T-helper 17 cell (primary cell): ENCODE measurements at regions not wholly inside any gene's neighbourhood (a gene's known extent, or its start where the extent isn't known, plus 50 kb on each side); places are given as distances from the start of the nearest gene placed in this dataset.

ENCODE experiments used
- ATAC-seq: fragments of 150-1000 bp; cut with Tn5 transposase; 2 replicates; pipeline ENCODE4 v1.10.0; 2021; ENCODE audit warnings: mild to moderate bottlenecking, moderate library complexity
- DNase-seq, 3 donors: peaks; one replicate each; pipeline versions ENCODE4 v3.0.0 to v3.0.0-alpha.2; 2020 to 2021
- H3K9me3 ChIP-seq: one replicate; pipeline ENCODE4 v1.7.0; 2013; ENCODE audit warnings: low read length, mild to moderate bottlenecking; ENCODE audit not compliant: control insufficient read depth, poor library complexity, severe bottlenecking
- H3K27ac Mint-ChIP-seq: one replicate; pipeline ENCODE4 v1.8.0; 2022; ENCODE audit warnings: mild to moderate bottlenecking, moderate library complexity, mixed read lengths
- H3K27me3 Mint-ChIP-seq: one replicate; pipeline ENCODE4 v1.8.0; 2022; ENCODE audit warnings: mixed read lengths
- H3K36me3 Mint-ChIP-seq: one replicate; pipeline ENCODE4 v1.8.0; 2022; ENCODE audit warnings: low read depth, mixed read lengths
- H3K4me1 Mint-ChIP-seq: one replicate; pipeline ENCODE4 v1.8.0; 2022; ENCODE audit warnings: mild to moderate bottlenecking, mixed read lengths
- H3K4me3 Mint-ChIP-seq: one replicate; pipeline ENCODE4 v1.8.0; 2022; ENCODE audit warnings: mild to moderate bottlenecking, moderate library complexity, mixed read lengths

DNA sequence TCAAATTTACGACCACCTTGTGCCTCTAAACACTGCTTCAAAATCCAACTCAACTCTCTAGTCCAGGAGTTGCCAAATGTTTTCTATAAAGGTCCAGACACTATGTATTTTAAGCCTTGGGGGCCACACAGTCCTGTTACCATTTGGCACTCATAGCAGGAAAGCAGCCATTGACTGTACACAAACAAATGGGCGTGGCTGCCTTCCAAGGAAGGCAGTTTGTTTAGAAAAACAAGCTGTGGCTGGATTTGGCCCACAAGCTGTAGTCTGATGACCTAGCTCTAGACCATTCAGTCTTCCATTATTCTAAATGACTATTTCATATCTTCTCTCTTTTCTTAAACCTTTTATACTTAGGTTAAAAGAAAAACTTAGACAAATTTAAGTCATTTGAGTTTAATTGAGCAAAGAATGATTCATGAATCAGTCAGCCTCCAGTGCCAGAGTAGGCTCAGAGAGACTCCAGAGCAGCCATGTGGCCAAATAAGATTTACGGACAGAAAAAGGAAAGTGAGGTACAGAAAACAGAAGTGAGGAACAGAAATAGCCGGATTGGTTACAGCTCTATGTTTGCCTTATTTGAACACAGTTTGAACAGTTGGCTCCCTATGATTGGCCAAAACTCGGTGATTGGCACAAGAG, 825.8 kb upstream of the LCORL start:
- Mint-ChIP-seq H3K36me3 (no peaks in the 10 kb centered on the region), H3K27ac (no peak overlapping the region), H3K4me1 (no peaks in the 10 kb centered on the region), H3K4me3 (no peak overlapping the region), H3K27me3 (no peaks in the 10 kb centered on the region)
- no peaks in the 10 kb centered on the region for H3K9me3 ChIP-seq
- no peak for ATAC-seq
- no peak for DNase-seq

GRCh38 chr4:18846313-18846712, 824.8 kb upstream of the LCORL start:
- H3K9me3 ChIP-seq, result no peaks in the 10 kb centered on the region
- H3K4me3 Mint-ChIP-seq, result no peak overlapping the region
- no peaks in the 10 kb centered on the region for H3K27me3 Mint-ChIP-seq
- no peaks in the 10 kb centered on the region for H3K4me1 Mint-ChIP-seq
- no peak for DNase-seq
- ATAC-seq, result no peak
- no peak overlapping the region for H3K27ac Mint-ChIP-seq
- no peaks in the 10 kb centered on the region for H3K36me3 Mint-ChIP-seq

DNA sequence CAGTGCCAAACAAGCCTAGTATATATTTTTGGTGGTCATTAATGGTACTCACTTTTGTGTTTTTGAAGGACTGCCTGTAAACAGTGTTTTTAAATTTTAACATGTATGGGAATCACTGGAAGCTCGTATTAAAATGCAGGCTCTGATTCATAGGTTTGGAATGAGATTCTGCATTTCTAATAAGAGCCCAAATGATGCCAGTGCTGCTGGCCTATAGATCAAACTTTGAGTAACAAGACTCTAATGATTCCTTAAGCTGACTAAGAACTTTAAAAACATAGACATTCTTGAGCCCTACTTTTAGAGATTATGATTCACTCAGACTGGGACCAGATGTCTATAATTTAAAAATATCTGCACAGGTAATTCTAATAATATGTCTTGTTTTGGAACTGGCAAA, 823.2 kb upstream of the LCORL start:
- no peaks in the 10 kb centered on the region for H3K27me3 Mint-ChIP-seq
- ATAC-seq, result no peak
- no peaks in the 10 kb centered on the region for H3K4me1 Mint-ChIP-seq
- no peak for DNase-seq
- H3K36me3 Mint-ChIP-seq, result no peaks in the 10 kb centered on the region
- H3K4me3 Mint-ChIP-seq, result no peak overlapping the region
- no peak overlapping the region for H3K27ac Mint-ChIP-seq
- no peaks in the 10 kb centered on the region for H3K9me3 ChIP-seq

DNA sequence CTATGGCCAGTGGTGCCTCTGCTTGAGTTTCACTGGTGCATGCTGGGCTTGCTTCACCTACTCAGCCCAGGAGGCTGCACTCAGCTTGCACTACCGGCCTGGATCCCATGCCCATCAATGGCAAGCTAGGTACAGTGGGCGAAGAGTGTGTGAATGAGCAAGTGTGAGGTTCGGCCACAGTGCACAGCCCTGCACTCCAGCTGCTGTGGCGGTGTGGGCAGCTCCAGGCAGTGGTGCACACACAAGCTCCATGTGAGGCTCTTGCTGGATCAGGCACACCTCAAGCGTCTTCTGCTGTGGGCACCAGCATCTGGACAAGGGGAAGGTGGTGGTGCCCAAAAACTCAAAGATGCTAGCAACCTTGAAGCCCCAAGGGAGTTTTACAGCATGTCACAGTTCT, 820.9 kb upstream of the LCORL start:
- Mint-ChIP-seq H3K27me3 (no peaks in the 10 kb centered on the region), H3K36me3 (no peaks in the 10 kb centered on the region), H3K4me1 (no peaks in the 10 kb centered on the region)

GRCh38 chr4:18840481-18840880, 818.9 kb upstream of the LCORL start:
- ATAC-seq, result no peak
- no peaks in the 10 kb centered on the region for H3K27me3 Mint-ChIP-seq
- H3K4me3 Mint-ChIP-seq, result no peak overlapping the region
- DNase-seq, result no peak
- no peaks in the 10 kb centered on the region for H3K9me3 ChIP-seq
- H3K36me3 Mint-ChIP-seq, result no peaks in the 10 kb centered on the region
- H3K27ac Mint-ChIP-seq, result no peak overlapping the region
- no peaks in the 10 kb centered on the region for H3K4me1 Mint-ChIP-seq

More for the DNA sequence above, 820.9 kb upstream of the LCORL start:
- no peak overlapping the region for H3K4me3 Mint-ChIP-seq
- H3K27ac Mint-ChIP-seq, result no peak overlapping the region
- DNase-seq (no peak), ATAC-seq (no peak)
- no peaks in the 10 kb centered on the region for H3K9me3 ChIP-seq

- no peaks in the 10 kb centered on the region for H3K27me3 Mint-ChIP-seq
- no peaks in the 10 kb centered on the region for H3K9me3 ChIP-seq
- H3K4me1 Mint-ChIP-seq, result no peaks in the 10 kb centered on the region
- H3K4me3 Mint-ChIP-seq, result no peak overlapping the region
- no peaks in the 10 kb centered on the region for H3K36me3 Mint-ChIP-seq
- no peak for ATAC-seq
- no peak overlapping the region for H3K27ac Mint-ChIP-seq
- no peak for DNase-seq
Measured at GRCh38 chr4:18816228-18816895, 794.8 kb upstream of the LCORL start.

DNA sequence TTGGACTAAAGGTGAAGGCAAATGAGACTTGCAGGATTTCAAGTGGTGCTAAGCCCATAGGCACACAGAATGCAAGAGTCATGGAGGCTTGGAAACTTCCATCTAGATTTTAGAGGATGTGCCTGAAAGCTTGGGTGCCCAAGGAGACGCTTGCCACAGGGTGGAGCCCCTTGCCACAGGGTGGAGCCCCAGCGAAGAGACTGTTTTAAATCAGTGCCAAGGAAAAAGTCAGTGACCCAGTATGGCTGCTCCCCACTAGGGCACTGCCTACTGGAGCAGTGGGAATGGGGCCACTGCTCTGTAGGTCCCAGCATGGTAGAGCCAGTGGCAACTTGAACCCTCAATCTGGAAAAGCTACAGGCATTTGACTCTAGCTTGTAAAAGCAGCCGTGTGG, 794.2 kb upstream of the LCORL start:
- no peaks in the 10 kb centered on the region for H3K27me3 Mint-ChIP-seq
- H3K27ac Mint-ChIP-seq, result no peak overlapping the region
- H3K9me3 ChIP-seq, result no peaks in the 10 kb centered on the region
- H3K4me3 Mint-ChIP-seq, result no peak overlapping the region
- no peaks in the 10 kb centered on the region for H3K4me1 Mint-ChIP-seq
- ATAC-seq (no peak), DNase-seq (no peak)
- H3K36me3 Mint-ChIP-seq, result no peaks in the 10 kb centered on the region

DNA sequence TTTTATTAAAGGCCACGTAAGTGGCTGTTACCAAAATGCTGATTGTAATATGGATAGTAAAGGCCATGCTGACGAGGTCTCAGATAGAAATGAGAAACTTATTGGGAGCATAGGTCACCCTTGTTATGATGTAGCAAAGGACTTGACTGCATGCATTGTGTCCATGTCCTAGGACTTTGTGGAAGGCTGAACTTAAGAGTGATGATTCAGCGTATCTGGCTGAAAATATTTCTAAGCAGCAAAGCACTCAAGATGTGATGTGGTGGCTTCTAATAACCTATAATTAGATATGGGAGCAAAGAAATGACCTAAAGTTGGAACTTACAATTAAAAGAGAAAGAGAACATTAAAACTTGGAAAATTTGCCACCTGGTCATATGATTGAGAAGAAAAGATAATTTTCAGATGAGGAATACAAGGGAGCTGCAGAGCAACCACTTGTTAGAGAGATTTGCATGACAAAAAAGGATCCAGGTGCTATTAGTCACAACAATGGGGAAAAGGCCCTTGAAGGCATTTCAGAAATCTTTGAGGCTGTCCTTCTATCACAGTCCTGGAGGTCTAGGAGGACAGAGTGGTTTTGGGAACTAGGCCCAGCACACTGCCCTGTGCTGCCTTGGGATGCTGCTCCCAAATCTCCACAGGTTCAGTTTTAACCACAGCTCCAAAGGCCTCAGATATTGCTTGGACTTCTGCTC, 793.7 kb upstream of the LCORL start:
- no peak for DNase-seq
- no peaks in the 10 kb centered on the region for H3K9me3 ChIP-seq
- ATAC-seq, result no peak
- Mint-ChIP-seq H3K36me3 (no peaks in the 10 kb centered on the region), H3K4me1 (no peaks in the 10 kb centered on the region), H3K27me3 (no peaks in the 10 kb centered on the region), H3K27ac (no peak overlapping the region), H3K4me3 (no peak overlapping the region)

DNA sequence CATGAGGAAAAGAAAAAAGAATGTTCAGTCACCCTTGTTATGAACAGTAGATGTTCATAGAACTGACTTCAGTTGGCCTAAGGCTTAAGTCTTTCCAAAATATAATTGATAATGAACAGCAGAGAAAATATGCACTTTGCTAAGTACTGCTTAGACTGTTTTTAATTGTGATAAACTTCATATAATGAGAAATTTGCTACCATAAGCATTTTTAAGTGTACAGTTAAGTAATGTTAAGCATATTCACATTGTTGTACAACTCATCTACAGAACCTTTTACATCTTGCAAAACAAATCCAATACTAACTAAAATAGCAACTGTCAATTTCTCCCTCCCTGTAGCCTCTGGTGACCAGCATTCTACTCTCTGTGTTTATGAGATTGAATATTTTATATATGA, 792.2 kb upstream of the LCORL start:
- H3K9me3 ChIP-seq, result no peaks in the 10 kb centered on the region
- Mint-ChIP-seq H3K4me1 (no peaks in the 10 kb centered on the region), H3K27ac (no peak overlapping the region), H3K36me3 (no peaks in the 10 kb centered on the region), H3K4me3 (no peak overlapping the region), H3K27me3 (no peaks in the 10 kb centered on the region)
- DNase-seq, result no peak
- no peak for ATAC-seq

GRCh38 chr4:18813055-18813454, 791.5 kb upstream of the LCORL start:
- Mint-ChIP-seq H3K4me3 (no peak overlapping the region), H3K27me3 (no peaks in the 10 kb centered on the region), H3K36me3 (no peaks in the 10 kb centered on the region), H3K4me1 (no peaks in the 10 kb centered on the region), H3K27ac (no peak overlapping the region)
- H3K9me3 ChIP-seq, result no peaks in the 10 kb centered on the region
- ATAC-seq (no peak), DNase-seq (no peak)

- no peaks in the 10 kb centered on the region for H3K9me3 ChIP-seq
- DNase-seq, result no peak
- no peaks in the 10 kb centered on the region for H3K4me1 Mint-ChIP-seq
- H3K36me3 Mint-ChIP-seq, result no peaks in the 10 kb centered on the region
- H3K27me3 Mint-ChIP-seq, result no peaks in the 10 kb centered on the region
- ATAC-seq, result no peak
- H3K4me3 Mint-ChIP-seq, result no peak overlapping the region
- no peak overlapping the region for H3K27ac Mint-ChIP-seq
Measured at GRCh38 chr4:18803781-18804180, 782.2 kb upstream of the LCORL start.

DNA sequence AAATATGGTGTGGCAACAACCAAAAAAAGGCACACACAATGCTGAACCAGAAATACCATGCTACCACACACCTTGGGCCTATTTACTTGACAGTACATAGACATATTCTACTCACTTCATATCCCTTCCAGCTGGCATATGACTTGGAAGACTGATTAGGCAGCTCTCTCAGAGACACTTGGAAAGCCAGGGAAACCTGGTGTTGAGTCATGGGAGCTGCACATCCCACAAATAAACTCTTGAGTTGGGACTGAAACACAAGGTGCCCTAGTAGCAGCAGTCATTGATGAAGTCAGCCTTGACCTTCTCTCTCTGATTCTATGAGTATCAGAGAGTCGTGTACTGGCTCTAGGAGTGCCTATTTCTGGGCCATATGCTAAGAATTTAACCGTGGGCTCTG, 776.6 kb upstream of the LCORL start:
- H3K27me3 Mint-ChIP-seq, result no peaks in the 10 kb centered on the region
- DNase-seq, result no peak

DNA sequence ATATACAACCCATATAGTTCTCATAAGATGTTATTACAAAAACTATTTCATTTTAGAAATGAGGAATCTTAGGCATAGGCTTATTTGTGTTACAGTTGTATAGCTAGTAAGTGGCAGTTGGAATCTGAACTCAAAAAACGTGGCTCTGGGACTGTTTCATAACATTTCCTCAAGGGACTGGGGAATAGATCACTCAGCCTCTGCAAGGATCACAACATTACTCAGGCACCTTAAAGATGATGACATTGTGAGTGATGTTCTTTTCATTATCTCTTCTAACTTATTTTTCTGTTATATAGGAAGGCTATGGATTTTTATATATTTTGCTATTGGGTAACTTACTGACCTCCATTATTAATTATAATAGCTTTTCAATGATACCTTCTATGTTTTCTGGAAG, 774.2 kb upstream of the LCORL start:
- no peaks in the 10 kb centered on the region for H3K27me3 Mint-ChIP-seq
- DNase-seq, result no peak
- no peaks in the 10 kb centered on the region for H3K9me3 ChIP-seq
- H3K36me3 Mint-ChIP-seq, result no peaks in the 10 kb centered on the region
- no peak overlapping the region for H3K4me3 Mint-ChIP-seq
- no peak overlapping the region for H3K27ac Mint-ChIP-seq
- no peaks in the 10 kb centered on the region for H3K4me1 Mint-ChIP-seq
- ATAC-seq, result no peak

More for the DNA sequence above, 776.6 kb upstream of the LCORL start:
- Mint-ChIP-seq H3K4me1 (no peaks in the 10 kb centered on the region), H3K4me3 (no peak overlapping the region), H3K27ac (no peak overlapping the region), H3K36me3 (no peaks in the 10 kb centered on the region)
- ATAC-seq, result no peak
- no peaks in the 10 kb centered on the region for H3K9me3 ChIP-seq
